Suppressor macrophage treated with lipopolysaccharide for 4 hours (primary cell): ENCODE measurements at regions not wholly inside any gene's neighbourhood (a gene's known extent, or its start where the extent isn't known, plus 50 kb on each side); places are given as distances from the start of the nearest gene placed in this dataset.

Source experiments
- DNase-seq: peaks from one replicate; pipeline ENCODE4 v3.0.0-alpha.2; 2020

GRCh38 chr6:82013561-82014530 lies 233.7 kb downstream of the IBTK start:
- DNase-seq, result peak; percentile 21

DNA sequence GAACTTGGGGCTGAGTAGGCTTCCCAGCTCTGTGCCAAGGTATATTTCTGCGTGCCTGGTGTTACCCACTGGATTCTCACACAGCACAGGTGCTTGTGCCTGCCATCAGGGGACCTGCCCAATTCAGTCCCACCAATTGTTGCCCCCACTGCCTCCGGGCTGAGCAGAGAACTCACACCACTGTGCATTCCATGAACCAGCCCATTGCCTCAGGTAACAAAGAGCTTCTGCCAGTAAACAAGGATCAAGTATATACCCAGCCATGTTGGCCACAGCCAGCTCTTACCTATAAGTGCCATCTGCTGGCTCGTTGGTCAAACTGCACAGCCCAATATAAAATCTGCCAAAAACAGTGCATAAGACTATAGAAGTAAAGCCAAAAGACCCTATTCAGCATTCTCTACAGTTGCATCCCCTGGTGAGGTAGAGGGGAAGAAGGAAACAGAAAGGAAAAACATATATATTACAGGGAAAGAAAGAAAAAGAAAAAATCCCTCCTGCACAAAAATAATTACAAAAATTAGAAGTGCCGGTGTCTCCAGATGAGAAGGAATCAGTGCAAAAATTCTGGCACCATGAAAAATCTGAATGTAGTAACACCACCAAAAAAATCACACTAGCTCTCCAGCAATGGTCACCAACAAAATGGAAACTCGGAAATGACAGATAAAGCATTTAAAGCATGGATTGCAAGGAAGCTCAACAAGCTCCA lies 241.4 kb downstream of the IBTK start:
- DNase-seq, result peak; percentile 38

DNA sequence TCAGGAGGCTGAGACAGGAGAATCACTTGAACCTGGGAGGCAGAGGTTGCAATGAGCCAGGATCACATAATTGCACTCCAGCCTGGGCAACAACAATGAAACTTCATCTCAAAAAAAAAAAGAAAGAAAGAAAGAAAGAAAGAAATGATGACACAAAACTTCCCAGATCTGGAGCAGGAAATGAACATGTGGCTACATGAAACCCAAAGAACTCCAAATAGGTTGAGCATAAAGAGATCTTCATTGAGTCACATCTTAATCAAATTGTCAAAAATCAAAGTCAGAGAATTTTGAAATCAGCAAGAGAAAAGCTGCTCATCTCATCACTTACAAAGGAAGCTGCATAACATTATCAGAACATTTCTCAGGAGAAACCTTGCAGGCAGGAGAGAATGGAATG lies 247.0 kb downstream of the IBTK start:
- no peak for DNase-seq

- no peak for DNase-seq
These were observed 247.3 kb upstream of the TENT5A start for GRCh38 chr6:81999826-82000225.

DNA sequence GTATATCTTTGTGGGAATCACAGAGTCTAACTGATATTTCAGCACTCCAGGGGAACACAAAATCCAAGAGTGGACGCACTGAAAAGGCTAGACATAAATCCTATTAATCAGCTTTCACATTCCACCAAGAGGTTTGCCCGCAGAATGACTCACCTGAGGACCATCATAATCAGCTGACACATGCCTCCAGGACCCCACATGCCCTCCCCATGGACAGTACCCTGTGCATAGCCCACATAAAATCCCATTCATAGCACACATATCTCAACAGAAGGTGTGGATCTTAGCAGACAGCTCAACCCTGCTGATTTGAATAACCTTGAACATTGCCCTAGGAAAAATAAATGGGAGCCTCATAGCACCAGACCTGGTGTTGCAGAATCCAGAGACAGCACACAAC lies 246.8 kb upstream of the TENT5A start:
- no peak for DNase-seq

DNA sequence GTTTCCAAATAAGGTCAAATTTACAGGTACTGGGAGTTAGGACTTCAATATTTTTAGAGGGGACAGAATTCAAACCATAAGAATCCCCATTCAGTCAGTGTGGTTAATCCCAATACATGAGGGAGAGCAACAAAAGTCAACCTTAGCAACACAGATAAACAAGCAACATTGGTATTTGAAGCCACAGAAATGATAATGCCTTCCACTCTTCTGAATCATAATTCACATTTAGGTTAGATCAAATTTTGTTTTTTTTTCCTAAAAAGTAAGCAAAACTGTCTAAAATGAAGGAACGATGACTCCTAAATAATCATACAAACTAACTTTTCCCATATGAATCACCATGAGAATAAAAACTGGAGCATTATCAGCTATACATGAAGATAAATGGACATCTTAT lies 246.0 kb upstream of the TENT5A start:
- no peak for DNase-seq

DNA sequence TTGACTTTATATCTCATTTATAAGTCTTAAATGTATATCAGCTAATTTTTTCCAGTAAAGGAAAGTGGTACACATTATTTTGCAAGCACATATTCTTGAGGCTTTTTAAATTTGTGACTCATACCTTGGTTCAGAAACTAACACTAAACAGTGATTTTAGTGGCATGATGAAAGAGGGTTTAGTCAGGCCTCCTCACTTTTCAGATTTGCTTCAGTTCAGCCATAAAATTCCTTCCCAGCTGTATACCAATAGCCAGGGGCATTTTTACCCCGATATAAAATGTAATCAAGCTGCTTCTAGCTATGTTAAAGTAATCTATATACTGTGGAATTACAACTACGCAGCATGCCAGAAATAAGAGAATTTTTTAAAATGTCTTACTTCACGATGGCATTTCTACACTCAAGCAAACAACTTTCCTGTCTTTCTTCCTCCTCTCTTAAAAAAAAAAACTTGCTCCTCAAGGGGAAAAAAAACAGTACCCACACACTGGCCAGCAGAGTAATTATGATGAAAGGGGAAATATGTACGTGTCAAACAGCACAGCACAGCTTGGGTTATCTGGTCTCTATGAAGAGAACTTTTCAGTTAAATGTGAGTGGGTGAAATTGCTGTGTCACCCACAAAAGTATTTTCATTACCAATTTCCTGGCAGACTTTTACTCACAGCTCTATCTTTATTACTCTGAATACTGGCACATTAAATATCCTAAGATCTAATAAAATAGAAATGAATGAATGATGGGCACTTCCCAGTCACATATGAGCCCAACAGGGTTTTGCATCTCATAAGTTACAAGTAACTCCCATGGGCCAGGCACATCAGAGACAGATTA lies 244.8 kb upstream of the TENT5A start:
- DNase-seq, result peak; percentile 91

DNA sequence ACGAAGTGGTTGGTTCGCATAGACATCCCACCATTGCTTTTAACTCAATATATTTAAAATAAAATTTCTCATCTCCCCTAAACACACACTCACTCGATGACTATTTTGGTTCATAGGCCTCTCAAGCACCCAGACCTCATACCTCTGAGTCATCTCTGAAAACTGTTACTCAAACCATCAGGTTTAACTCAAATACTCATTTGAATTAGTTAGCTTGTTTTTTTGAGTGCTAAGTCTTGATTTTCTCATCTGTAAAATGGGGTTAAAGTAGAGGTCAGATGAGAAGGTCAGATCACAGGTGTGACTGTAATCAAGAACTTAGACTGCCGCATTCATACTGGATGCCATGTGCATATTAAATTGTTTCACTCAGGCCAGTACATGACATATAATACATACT lies 243.9 kb upstream of the TENT5A start:
- peak; percentile 43 for DNase-seq

DNA sequence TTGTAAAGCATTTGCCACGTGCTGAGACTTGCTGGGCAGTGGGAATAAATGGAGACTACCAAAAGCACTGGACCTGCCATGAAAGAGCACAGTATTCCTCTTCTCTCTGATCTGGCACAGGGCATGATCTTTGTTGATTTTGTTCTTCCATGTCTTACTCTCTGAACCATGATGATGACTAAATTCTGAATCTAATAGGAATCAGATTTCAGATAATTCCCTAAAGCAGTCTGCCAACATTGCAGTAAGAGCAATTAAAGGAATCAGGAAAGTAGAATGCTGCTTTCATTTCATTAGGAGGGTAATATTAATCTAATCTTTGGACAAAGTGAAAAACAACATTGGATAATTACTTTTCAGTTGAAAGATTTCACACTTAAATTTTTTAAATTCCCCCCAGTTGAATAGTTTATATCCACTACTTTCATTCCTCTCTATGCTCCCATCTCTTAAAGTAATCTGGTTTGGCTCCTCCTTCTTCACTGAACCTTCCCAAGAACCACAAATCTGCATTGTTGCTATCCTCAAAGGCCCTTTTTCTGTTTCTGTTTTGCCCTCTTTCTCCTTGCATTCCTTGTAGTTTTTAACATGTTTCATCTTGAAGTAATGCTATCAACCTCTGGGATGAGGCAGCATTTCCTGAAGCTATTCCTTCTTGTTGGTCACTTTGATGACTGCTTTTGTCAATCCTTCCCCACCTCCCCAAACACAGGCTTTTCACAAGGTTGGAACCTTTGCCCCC lies 243.2 kb upstream of the TENT5A start:
- no peak for DNase-seq

GRCh38 chr6:81988871-81989270 lies 236.4 kb upstream of the TENT5A start:
- DNase-seq, result no peak

DNA sequence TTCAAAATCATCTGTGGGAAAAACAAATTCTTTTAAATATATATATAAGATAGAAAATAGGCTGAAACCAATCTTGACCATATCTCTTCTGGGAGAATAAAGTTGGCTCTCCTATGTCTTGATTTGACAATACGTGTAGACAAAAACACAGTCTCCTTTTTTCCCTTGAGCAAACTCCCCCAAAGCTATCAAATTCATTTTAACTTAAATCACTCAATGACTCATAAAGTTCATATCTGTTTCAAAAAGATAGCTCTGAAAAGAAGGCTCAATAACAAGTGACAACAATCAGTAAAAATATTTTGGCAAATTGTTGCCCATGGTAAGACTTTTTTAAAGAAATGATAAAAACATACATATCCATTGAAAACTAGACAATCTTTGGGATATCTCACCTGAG lies 236.0 kb upstream of the TENT5A start:
- no peak for DNase-seq

- no peak for DNase-seq
These were observed 234.8 kb upstream of the TENT5A start for GRCh38 chr6:81987293-81987692.

DNA sequence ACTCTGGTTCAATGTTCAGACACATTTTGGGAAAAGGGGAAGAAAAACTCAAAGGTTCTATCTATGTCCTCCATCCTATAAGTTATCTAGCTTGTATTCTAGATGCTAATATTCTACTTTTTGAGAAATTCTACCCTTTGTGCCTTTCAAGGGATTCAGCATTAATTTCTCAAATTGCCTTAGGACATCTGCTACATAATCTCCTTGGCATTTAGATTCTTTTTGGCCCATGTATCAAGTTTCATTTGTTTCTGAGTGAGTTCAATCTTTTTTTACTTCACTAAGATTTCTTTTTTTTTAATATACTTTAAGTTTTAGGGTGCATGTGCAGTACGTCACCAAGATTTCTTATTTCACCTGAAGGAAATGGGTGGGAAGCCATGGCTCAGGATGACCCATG lies 232.7 kb upstream of the TENT5A start:
- DNase-seq, result no peak

DNA sequence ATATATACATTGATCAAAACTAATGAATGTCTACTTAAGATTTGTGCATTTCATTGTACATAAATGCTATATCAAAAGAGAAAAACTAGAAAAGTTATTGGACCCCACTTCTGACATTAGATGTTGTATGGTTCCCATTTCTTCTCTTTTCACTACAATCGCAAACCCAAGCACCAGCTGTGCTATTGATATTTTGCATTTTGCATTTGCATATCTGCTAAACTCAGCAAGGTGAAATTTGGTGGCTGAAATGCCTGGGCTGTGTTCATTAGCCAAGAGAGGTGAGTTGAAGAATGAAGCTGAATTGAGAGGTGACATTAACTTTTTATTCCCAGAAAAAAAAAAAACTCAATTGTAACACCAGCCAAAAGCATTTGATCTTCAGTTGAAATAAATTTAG lies 232.1 kb upstream of the TENT5A start:
- no peak for DNase-seq

- DNase-seq, result peak; percentile 12
These were observed 229.3 kb upstream of the TENT5A start for GRCh38 chr6:81981812-81982211.

GRCh38 chr6:81979767-81980166 lies 227.3 kb upstream of the TENT5A start:
- no peak for DNase-seq

DNA sequence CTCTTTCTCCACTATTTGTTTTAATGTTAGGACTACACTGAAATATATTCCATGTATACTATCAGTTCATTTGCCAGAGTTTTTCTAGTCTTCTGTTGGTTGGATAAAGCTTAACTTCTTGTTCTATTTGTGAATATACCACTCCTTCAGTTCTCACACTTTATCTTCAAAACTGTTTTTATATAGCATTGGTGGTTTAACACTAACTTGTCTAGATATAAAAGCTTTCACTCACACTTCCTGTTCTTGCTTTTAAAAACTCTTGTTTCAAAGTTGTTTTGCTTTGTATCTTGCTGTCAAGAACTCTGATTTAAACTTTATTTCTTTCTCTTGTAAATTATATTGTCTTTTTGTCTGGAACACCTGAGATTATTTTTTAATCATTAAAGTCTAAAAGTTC lies 226.8 kb upstream of the TENT5A start:
- DNase-seq, result no peak

DNA sequence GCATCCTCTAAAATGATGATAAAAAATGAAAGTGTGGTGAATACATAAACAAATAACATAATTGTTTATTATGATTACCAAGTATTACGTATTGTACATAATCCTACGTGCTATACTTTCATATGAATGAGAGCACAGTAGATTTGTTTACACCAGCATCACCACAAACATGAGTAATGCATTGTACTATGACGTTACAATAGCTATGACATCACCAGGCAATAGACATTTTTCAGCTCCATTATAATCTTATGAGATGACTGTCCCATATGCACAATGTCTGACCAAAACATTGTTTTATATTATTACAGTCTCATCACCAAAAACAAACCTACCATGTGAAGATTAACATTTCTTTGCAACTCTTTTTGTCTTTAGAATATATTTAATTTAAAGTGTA lies 225.7 kb upstream of the TENT5A start:
- DNase-seq, result no peak

GRCh38 chr6:81977486-81977885 lies 225.0 kb upstream of the TENT5A start:
- no peak for DNase-seq

DNA sequence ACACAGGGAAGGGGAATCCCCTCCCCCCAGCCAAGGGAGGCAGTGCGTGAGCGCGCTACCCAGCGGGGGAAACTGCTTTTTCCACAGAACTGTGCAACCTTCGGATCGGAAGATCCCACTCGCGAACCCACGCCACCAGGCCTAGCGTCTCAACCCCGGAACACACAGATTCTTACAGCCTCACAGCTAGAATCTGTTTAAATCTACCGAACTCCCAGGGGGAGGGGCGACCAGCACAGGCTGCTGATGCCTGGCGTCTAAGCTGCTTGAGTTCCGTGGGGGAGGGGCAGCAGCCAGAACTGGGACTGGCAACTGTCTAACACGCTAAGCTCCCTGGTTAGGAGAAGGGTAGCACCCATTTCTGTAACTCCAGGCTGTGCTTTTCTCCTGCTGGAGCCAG lies 217.3 kb upstream of the TENT5A start:
- DNase-seq, result no peak

- DNase-seq, result peak; percentile 61
These were observed 216.5 kb upstream of the TENT5A start for GRCh38 chr6:81969011-81969410.

DNA sequence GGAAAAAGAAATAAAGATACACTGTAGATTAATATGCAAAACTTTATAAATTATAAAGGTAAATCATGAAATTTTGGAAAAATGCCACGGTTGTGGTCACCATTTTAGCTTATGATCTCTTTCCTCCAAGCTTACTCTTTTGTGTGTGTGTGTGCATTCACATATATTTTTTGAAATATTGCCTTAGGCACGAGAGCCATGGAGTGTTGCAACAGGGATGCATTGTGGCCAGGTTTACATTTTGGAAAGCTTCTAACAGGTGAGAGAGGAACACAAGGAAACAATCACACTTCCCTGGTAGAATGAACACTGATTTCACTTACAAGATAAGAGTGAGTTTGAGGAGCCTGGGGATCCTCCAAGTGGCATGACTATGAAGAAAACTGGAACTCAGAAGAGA lies 214.5 kb upstream of the TENT5A start:
- DNase-seq, result no peak

- DNase-seq, result peak; percentile 42
These were observed 209.7 kb upstream of the TENT5A start for GRCh38 chr6:81962198-81962597.
